ENCODE measurements at regions not wholly inside any gene's neighbourhood (a gene's known extent, or its start where the extent isn't known, plus 50 kb on each side); places are given as distances from the start of the nearest gene placed in this dataset.

GRCh38 chr2:193868833-193869232 is 1674.1 kb upstream of the TMEFF2 start:
- Histone ChIP-seq H3K9me3 (peaks cover 0 to 13% of the 10 kb centered on the region in 2 donors), H3K36me3 (no peaks in the 10 kb centered on the region), H3K4me1 (no peaks in the 10 kb centered on the region), H3K27ac (no peak overlapping the region), H3K4me3 (no peak overlapping the region), H3K27me3 (no peaks in the 10 kb centered on the region)
- no peak for TF ChIP-seq POLR2A (IDR thresholded peaks at IDR 0.05)
- TF ChIP-seq CTCF (IDR thresholded peaks at IDR 0.05) = no peak
- no peak for TF ChIP-seq POLR2AphosphoS5 (IDR thresholded peaks at IDR 0.05)
- no peak for DNase-seq (ENCODE audit: low spot score in 2 of 2)
- intact Hi-C loops (cut with DNase I; ENCODE audit: low total_unique reads) = no loop called here

- Histone ChIP-seq H3K4me3 (no peak overlapping the region), H3K36me3 (no peaks in the 10 kb centered on the region), H3K27ac (no peak overlapping the region), H3K4me1 (no peaks in the 10 kb centered on the region), H3K9me3 (peaks cover 0 to 13% of the 10 kb centered on the region in 2 donors), H3K27me3 (no peaks in the 10 kb centered on the region)
- DNase-seq (ENCODE audit: low spot score in 2 of 2) = no peak
- intact Hi-C loops (cut with DNase I; ENCODE audit: low total_unique reads) = no loop called here
- TF ChIP-seq POLR2A (IDR thresholded peaks at IDR 0.05) = no peak
- no peak for TF ChIP-seq POLR2AphosphoS5 (IDR thresholded peaks at IDR 0.05)
Observed at GRCh38 chr2:193868132-193868531, 1673.4 kb upstream of the TMEFF2 start.

GRCh38 chr2:193867454-193867853 is 1672.7 kb upstream of the TMEFF2 start:
- TF ChIP-seq POLR2A (IDR thresholded peaks at IDR 0.05) (no peak), CTCF (IDR thresholded peaks at IDR 0.05) (no peak), POLR2AphosphoS5 (IDR thresholded peaks at IDR 0.05) (no peak)
- DNase-seq (ENCODE audit: low spot score in 2 of 2) = no peak
- Histone ChIP-seq H3K27me3 (no peaks in the 10 kb centered on the region), H3K9me3 (peaks cover 0 to 13% of the 10 kb centered on the region in 2 donors), H3K36me3 (no peaks in the 10 kb centered on the region), H3K4me3 (no peak overlapping the region), H3K27ac (no peak overlapping the region), H3K4me1 (no peaks in the 10 kb centered on the region)
- intact Hi-C loops (cut with DNase I; ENCODE audit: low total_unique reads) = no loop called here

- TF ChIP-seq CTCF (IDR thresholded peaks at IDR 0.05) = no peak
- no peak overlapping the region for H3K27ac ChIP-seq
- H3K36me3 ChIP-seq = no peaks in the 10 kb centered on the region
- no peak overlapping the region for H3K4me3 ChIP-seq
- intact Hi-C loops (cut with DNase I; ENCODE audit: low total_unique reads) = no loop called here
- no peaks in the 10 kb centered on the region for H3K27me3 ChIP-seq
- H3K9me3 ChIP-seq = no peaks in the 10 kb centered on the region
- DNase-seq (ENCODE audit: low spot score in 2 of 2) = no peak
- no peaks in the 10 kb centered on the region for H3K4me1 ChIP-seq
Observed at GRCh38 chr2:193861557-193861956, 1666.8 kb upstream of the TMEFF2 start.

GRCh38 chr2:193847991-193848390 is 1653.3 kb upstream of the TMEFF2 start:
- Histone ChIP-seq H3K27me3 (no peaks in the 10 kb centered on the region), H3K27ac (no peak overlapping the region), H3K9me3 (no peaks in the 10 kb centered on the region), H3K4me1 (no peaks in the 10 kb centered on the region), H3K4me3 (no peak overlapping the region), H3K36me3 (no peaks in the 10 kb centered on the region)
- DNase-seq (ENCODE audit: low spot score in 2 of 2) = no peak
- intact Hi-C loops (cut with DNase I; ENCODE audit: low total_unique reads) = no loop called here
- TF ChIP-seq POLR2A (IDR thresholded peaks at IDR 0.05) (no peak), CTCF (IDR thresholded peaks at IDR 0.05) (no peak), POLR2AphosphoS5 (IDR thresholded peaks at IDR 0.05) (no peak)

GRCh38 chr2:193847130-193847529 is 1652.4 kb upstream of the TMEFF2 start:
- Histone ChIP-seq H3K9me3 (no peaks in the 10 kb centered on the region), H3K27ac (no peak overlapping the region), H3K4me3 (no peak overlapping the region), H3K27me3 (no peaks in the 10 kb centered on the region), H3K4me1 (no peaks in the 10 kb centered on the region), H3K36me3 (no peaks in the 10 kb centered on the region)
- DNase-seq (ENCODE audit: low spot score in 2 of 2) = no peak
- intact Hi-C loops (cut with DNase I; ENCODE audit: low total_unique reads) = no loop called here
- TF ChIP-seq POLR2AphosphoS5 (IDR thresholded peaks at IDR 0.05) (no peak), POLR2A (IDR thresholded peaks at IDR 0.05) (no peak), CTCF (IDR thresholded peaks at IDR 0.05) (no peak)

Measured in breast epithelium (tissue), 4 donors.